Ovary (tissue), 3 donors: ENCODE measurements at regions not wholly inside any gene's neighbourhood (a gene's known extent, or its start where the extent isn't known, plus 50 kb on each side); places are given as distances from the start of the nearest gene placed in this dataset.
"Not testable (repeated sequence)": the region's sequence is repeated elsewhere in the genome, so short reads cannot be mapped to it uniquely, and the experiment has no call there.

Experiments
- CTCF ChIP-seq, 3 donors: fragments of 450-650 bp in 2 of 3; fragments of 200-600 bp in 1 of 3; IDR thresholded peaks; one replicate each; pipeline versions ENCODE4 v1.5.1 to v1.8.0; 2016 to 2022; ENCODE audit warnings: antibody characterized with exemption in 3 of 3, mild to moderate bottlenecking in 1 of 3
- EP300 ChIP-seq: sonication (generic); formaldehyde crosslinking; IDR thresholded peaks from one replicate; pipeline ENCODE4 v1.6.1; 2017; ENCODE audit warnings: antibody characterized with exemption
- POLR2A ChIP-seq: fragments of 450-650 bp; IDR thresholded peaks from one replicate; pipeline ENCODE4 v1.6.1; 2017; ENCODE audit warnings: antibody characterized with exemption, mild to moderate bottlenecking, moderate library complexity
- donor health status: DM: no; HTN: no; CAD: no.

GRCh38 chr16:29229616-29230005 is 176.9 kb downstream of the NPIPB11 start:
- not testable (repeated sequence) for TF ChIP-seq POLR2A; CTCF (IDR thresholded peaks at IDR 0.05); EP300
